HG02943 (cell line): ENCODE measurements at regions not wholly inside any gene's neighbourhood (a gene's known extent, or its start where the extent isn't known, plus 50 kb on each side); places are given as distances from the start of the nearest gene placed in this dataset.

Experiments used
- ATAC-seq: cut with Tn5 transposase; IDR thresholded peaks from one replicate; pipeline ENCODE4 v1.9.1; 2021; ENCODE audit warnings: mild to moderate bottlenecking, low read depth, moderate library complexity; ENCODE audit not compliant: unreplicated experiment

- ATAC-seq = no peak
Observed at GRCh38 chr10:10923029-10923651, 94.5 kb upstream of the CELF2 start.

GRCh38 chr10:10925667-10926066 is 92.0 kb upstream of the CELF2 start:
- ATAC-seq = no peak

- ATAC-seq = no peak
Observed at GRCh38 chr10:10927608-10928007, 90.1 kb upstream of the CELF2 start.

GRCh38 chr10:10930979-10931743 is 86.5 kb upstream of the CELF2 start:
- ATAC-seq = no peak

GRCh38 chr10:10935032-10935431 is 82.6 kb upstream of the CELF2 start:
- ATAC-seq = no peak

- ATAC-seq = no peak
Observed at GRCh38 chr10:10938676-10939075, 79.0 kb upstream of the CELF2 start.

GRCh38 chr10:10941127-10941730 is 76.4 kb upstream of the CELF2 start:
- no peak for ATAC-seq

- ATAC-seq = no peak
Observed at GRCh38 chr10:10942441-10942840, 75.2 kb upstream of the CELF2 start.

GRCh38 chr10:10946081-10946480 is 71.6 kb upstream of the CELF2 start:
- no peak for ATAC-seq

- ATAC-seq = no peak
Observed at GRCh38 chr10:10946801-10947200, 70.9 kb upstream of the CELF2 start.

GRCh38 chr10:10951675-10952074 is 66.0 kb upstream of the CELF2 start:
- no peak for ATAC-seq

GRCh38 chr10:10952800-10953199 is 64.9 kb upstream of the CELF2 start:
- ATAC-seq = no peak

GRCh38 chr10:10956681-10957542 is 60.8 kb upstream of the CELF2 start:
- no peak for ATAC-seq

- no peak for ATAC-seq
Observed at GRCh38 chr10:10958041-10958440, 59.6 kb upstream of the CELF2 start.

GRCh38 chr10:10959666-10960065 is 58.0 kb upstream of the CELF2 start:
- ATAC-seq = no peak

GRCh38 chr10:10960534-10960933 is 57.1 kb upstream of the CELF2 start:
- no peak for ATAC-seq

- no peak for ATAC-seq
Observed at GRCh38 chr10:10961072-10961471, 56.6 kb upstream of the CELF2 start.

- ATAC-seq = no peak
Observed at GRCh38 chr10:10967029-10967428, 50.6 kb upstream of the CELF2 start.

GRCh38 chr10:10967581-10968256 is 50.0 kb upstream of the CELF2 start:
- no peak for ATAC-seq
